Esophagus muscularis mucosa (tissue), 4 donors: ENCODE measurements at regions not wholly inside any gene's neighbourhood (a gene's known extent, or its start where the extent isn't known, plus 50 kb on each side); places are given as distances from the start of the nearest gene placed in this dataset.

Source experiments
- DNase-seq: peaks from one replicate; pipeline ENCODE4 v3.0.0-alpha.2; 2017; ENCODE audit errors: extremely low spot score
- H3K27ac ChIP-seq, 4 donors: fragments of 200-600 bp; sonication (generic); replicated peaks in 1 of 4; 1 replicate in 3 of 4; 2 replicates in 1 of 4; pipeline ENCODE4 v1.5.1; 2016 to 2019; ENCODE audit warnings: mild to moderate bottlenecking in 1 of 4
- H3K27me3 ChIP-seq, 4 donors: fragments of 200-600 bp; sonication (generic); one replicate each; pipeline versions ENCODE4 v1.5.1 to v1.6.0; 2016 to 2019
- H3K36me3 ChIP-seq, 4 donors: fragments of 200-600 bp; sonication (generic); one replicate each; pipeline ENCODE4 v1.5.1; 2016 to 2019
- H3K4me1 ChIP-seq, 4 donors: fragments of 200-600 bp; sonication (generic); one replicate each; pipeline ENCODE4 v1.5.1; 2016 to 2019
- H3K4me3 ChIP-seq, 4 donors: fragments of 200-600 bp; sonication (generic); 1 replicate in 2 of 4; 2 replicates in 2 of 4; pipeline ENCODE4 v1.5.1; 2016 to 2019; ENCODE audit warnings: mild to moderate bottlenecking in 4 of 4, moderate library complexity in 1 of 4
- H3K9me3 ChIP-seq, 4 donors: fragments of 200-600 bp; sonication (generic); 1 replicate in 3 of 4; 2 replicates in 1 of 4; pipeline ENCODE4 v1.5.1; 2016 to 2019
- EP300 ChIP-seq: sonication (generic); formaldehyde crosslinking; IDR thresholded peaks from one replicate; pipeline ENCODE4 v1.6.1; 2017; ENCODE audit warnings: antibody characterized with exemption
- POLR2A ChIP-seq: fragments of 450-650 bp; IDR thresholded peaks from one replicate; pipeline ENCODE4 v1.6.1; 2017; ENCODE audit warnings: antibody characterized with exemption, moderate library complexity, mild to moderate bottlenecking, low read depth
- POLR2AphosphoS5 ChIP-seq, 2 donors: sonication (generic); formaldehyde crosslinking; IDR thresholded peaks; one replicate each; pipeline ENCODE4 v1.6.1; 2017; ENCODE audit warnings: antibody characterized with exemption in 2 of 2
- WGBS: methylation state at CpG from one replicate; pipeline ENCODE4 v1.1.5; 2018; 5-methylcytosine and 5-hydroxymethylcytosine counted together
- intact Hi-C: fragments of 100-400 bp; cut with DNase I; formaldehyde crosslinking; loops from one replicate; pipeline ENCODE4 v1.15.1; 2023
- TF ChIP-seq, protein P1 (sequence below), 3 experiments: fragments of 200-600 bp in 2 of 3; fragments of 450-650 bp in 1 of 3; sonication (generic) in 2 of 3; IDR thresholded peaks; one replicate each; pipeline ENCODE4 v1.5.1; 2017 to 2019; ENCODE audit warnings: antibody characterized with exemption in 3 of 3, mild to moderate bottlenecking in 2 of 3, moderate library complexity in 1 of 3

- Histone ChIP-seq H3K27me3 (no peaks in the 10 kb centered on the region), H3K36me3 (no peaks in the 10 kb centered on the region), H3K9me3 (no peaks in the 10 kb centered on the region), H3K4me1 (peaks cover 6 to 8% (median 7%) of the 10 kb centered on the region in 4 donors), H3K4me3 (no peak overlapping the region), H3K27ac (no peak overlapping the region)
- TF ChIP-seq, protein P1, sequence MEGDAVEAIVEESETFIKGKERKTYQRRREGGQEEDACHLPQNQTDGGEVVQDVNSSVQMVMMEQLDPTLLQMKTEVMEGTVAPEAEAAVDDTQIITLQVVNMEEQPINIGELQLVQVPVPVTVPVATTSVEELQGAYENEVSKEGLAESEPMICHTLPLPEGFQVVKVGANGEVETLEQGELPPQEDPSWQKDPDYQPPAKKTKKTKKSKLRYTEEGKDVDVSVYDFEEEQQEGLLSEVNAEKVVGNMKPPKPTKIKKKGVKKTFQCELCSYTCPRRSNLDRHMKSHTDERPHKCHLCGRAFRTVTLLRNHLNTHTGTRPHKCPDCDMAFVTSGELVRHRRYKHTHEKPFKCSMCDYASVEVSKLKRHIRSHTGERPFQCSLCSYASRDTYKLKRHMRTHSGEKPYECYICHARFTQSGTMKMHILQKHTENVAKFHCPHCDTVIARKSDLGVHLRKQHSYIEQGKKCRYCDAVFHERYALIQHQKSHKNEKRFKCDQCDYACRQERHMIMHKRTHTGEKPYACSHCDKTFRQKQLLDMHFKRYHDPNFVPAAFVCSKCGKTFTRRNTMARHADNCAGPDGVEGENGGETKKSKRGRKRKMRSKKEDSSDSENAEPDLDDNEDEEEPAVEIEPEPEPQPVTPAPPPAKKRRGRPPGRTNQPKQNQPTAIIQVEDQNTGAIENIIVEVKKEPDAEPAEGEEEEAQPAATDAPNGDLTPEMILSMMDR (IDR thresholded peaks at IDR 0.05): no peak
- TF ChIP-seq EP300 (no peak), POLR2AphosphoS5 (IDR thresholded peaks at IDR 0.05) (no peak), POLR2A (no peak)
- no peak for DNase-seq
- intact Hi-C loops: loop anchor here (10.0 kb wide), 1 partner anchor 465 kb away; the partner anchor contains the start of gene EPHA4
Observed at GRCh38 chr2:221109552-221109951, 462.6 kb downstream of the EPHA4 start.

DNA sequence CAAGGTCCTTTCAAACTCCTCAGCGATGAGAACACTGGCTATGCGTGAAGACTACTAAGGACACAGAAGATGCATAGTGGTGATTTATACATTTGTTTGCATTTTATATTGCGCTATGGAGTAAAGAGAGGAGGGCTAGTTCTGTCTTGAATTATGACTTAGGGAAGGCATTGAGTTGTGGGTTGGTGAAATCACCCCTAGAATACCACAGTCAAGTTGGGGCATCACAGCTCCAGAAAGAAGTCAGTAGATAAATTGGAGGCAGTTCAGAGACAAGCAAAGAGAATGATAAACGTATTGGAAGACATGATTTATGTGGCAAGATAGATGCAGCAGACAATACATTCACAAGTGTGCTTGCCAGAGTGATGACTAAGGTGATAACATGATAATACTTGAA is 460.4 kb downstream of the EPHA4 start:
- no peaks in the 10 kb centered on the region for H3K27me3 ChIP-seq
- H3K9me3 ChIP-seq: no peaks in the 10 kb centered on the region
- WGBS: 92% methylated on average over 4 of the region's 4 CpGs
- no peak for DNase-seq
- H3K4me3 ChIP-seq: no peak overlapping the region
- no peaks in the 10 kb centered on the region for H3K36me3 ChIP-seq
- no peak overlapping the region for H3K27ac ChIP-seq
- intact Hi-C loops: no loop called here
- no peak for TF ChIP-seq POLR2AphosphoS5 (IDR thresholded peaks at IDR 0.05)
- H3K4me1 ChIP-seq: no peaks in the 10 kb centered on the region

- intact Hi-C loops: no loop called here
- Histone ChIP-seq H3K36me3 (no peaks in the 10 kb centered on the region), H3K9me3 (no peaks in the 10 kb centered on the region), H3K27ac (no peak overlapping the region), H3K4me1 (no peaks in the 10 kb centered on the region), H3K27me3 (no peaks in the 10 kb centered on the region), H3K4me3 (no peak overlapping the region)
- WGBS: 84% methylated on average over 3 of the region's 3 CpGs
- no peak for DNase-seq
- TF ChIP-seq POLR2A (no peak), POLR2AphosphoS5 (IDR thresholded peaks at IDR 0.05) (no peak), EP300 (no peak)
- TF ChIP-seq, protein P1 (IDR thresholded peaks at IDR 0.05): no peak
Observed at GRCh38 chr2:221112744-221113143, 459.4 kb downstream of the EPHA4 start.

DNA sequence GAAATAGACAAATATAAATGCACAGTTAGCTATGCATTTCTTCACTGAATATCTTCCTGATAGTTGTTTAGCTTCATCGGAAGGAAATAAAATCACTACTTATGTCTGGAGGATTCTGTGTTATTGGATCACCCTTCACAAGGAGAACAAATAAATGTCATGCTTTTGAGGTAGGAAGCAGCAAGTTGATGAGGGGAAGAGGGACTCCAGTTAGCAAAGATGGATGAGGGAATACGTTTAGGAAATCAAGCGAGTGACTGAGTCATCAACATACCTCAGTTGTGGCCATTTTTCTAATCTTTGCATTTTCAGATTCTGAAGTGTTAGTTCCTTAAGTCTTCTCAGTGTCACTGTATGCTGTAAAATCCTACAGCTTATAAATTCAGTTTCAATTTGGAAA is 456.2 kb downstream of the EPHA4 start:
- 78% methylated on average over 3 of the region's 3 CpGs for WGBS
- no peak overlapping the region for H3K4me3 ChIP-seq
- intact Hi-C loops: no loop called here
- no peaks in the 10 kb centered on the region for H3K4me1 ChIP-seq
- H3K9me3 ChIP-seq: no peaks in the 10 kb centered on the region
- no peaks in the 10 kb centered on the region for H3K27me3 ChIP-seq
- no peak for TF ChIP-seq EP300
- TF ChIP-seq POLR2AphosphoS5 (IDR thresholded peaks at IDR 0.05): no peak
- no peak for TF ChIP-seq POLR2A
- TF ChIP-seq, protein P1 (IDR thresholded peaks at IDR 0.05): no peak
- no peaks in the 10 kb centered on the region for H3K36me3 ChIP-seq
- no peak overlapping the region for H3K27ac ChIP-seq
- DNase-seq: no peak

DNA sequence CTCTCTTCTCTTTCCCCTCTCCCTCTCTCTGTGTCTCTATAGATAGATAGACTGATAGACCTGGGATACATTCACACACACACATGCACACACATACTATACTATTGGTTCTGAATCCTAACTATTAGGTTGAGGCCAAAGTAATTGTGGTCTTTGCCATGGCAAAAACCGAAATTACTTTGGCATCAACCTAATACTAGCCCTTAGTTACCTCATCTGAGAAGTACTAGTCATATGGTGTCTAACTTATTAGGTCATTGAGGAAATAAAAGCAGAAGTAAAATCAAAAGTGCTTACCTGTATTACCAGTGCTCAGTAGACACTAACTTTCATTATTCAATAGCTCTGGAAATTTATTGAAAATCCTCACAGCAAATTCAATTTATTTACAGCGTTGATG is 451.5 kb downstream of the EPHA4 start:
- H3K27me3 ChIP-seq: no peaks in the 10 kb centered on the region
- no peak overlapping the region for H3K27ac ChIP-seq
- H3K4me1 ChIP-seq: no peaks in the 10 kb centered on the region
- H3K36me3 ChIP-seq: no peaks in the 10 kb centered on the region
- intact Hi-C loops: no loop called here
- TF ChIP-seq POLR2AphosphoS5 (IDR thresholded peaks at IDR 0.05): no peak
- TF ChIP-seq EP300: no peak
- TF ChIP-seq, protein P1 (IDR thresholded peaks at IDR 0.05): no peak
- no peak for TF ChIP-seq POLR2A
- no peaks in the 10 kb centered on the region for H3K9me3 ChIP-seq
- no peak for DNase-seq
- no peak overlapping the region for H3K4me3 ChIP-seq
- 83% methylated on average over 2 of the region's 2 CpGs for WGBS
